ENCODE measurements at regions not wholly inside any gene's neighbourhood (a gene's known extent, or its start where the extent isn't known, plus 50 kb on each side); places are given as distances from the start of the nearest gene placed in this dataset.
"Not testable (repeated sequence)": the region's sequence is repeated elsewhere in the genome, so short reads cannot be mapped to it uniquely, and the experiment has no call there.

DNA sequence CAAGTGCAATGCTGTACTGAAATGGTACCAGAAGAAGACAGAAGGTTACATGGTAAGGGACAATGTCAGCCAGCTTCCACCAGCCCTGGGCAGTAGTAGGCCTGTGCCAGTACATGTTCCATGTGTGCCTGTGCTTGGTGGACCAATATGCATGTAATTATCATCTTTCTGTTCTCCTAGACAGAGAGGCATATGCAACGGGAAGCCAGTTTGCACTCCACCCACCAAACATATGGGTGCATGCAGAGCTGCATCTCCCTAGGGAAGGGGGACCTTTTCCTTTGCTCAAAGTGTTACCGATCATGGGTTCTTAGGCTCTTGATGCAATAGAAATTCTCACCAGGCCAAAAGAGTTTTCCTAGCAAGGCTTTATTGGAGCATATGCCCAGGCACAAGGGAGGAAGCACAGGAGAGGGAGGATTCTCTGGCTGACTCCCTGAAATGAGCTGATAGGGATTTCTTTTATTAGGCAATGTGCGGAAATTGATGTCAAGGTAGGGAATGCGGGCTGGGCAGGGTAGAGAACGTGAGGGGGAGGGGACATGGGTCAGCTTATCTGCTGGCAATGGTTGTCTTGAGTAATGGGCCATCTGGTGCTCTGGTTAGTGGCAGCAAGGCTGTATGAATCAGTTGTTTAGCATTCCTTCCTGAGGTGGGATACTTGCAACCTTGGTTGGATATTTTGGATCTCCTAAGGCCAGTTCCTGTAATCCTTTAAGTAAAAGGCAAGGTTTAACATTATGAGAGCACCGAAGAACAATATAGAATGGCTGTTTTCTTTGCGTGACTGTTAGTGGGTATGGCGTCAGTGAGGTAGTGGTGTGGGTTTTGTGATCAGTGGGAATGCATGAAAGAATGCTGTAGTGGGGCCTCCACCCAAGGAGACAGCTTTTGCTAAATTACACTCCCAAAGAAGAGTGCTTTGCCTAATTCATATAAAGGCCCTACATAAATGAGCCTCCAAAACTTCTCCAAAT is 102.5 kb downstream of the CDRT15L2 start:
- not testable (repeated sequence) for DNase-seq (ENCODE audit: low read depth)

DNA sequence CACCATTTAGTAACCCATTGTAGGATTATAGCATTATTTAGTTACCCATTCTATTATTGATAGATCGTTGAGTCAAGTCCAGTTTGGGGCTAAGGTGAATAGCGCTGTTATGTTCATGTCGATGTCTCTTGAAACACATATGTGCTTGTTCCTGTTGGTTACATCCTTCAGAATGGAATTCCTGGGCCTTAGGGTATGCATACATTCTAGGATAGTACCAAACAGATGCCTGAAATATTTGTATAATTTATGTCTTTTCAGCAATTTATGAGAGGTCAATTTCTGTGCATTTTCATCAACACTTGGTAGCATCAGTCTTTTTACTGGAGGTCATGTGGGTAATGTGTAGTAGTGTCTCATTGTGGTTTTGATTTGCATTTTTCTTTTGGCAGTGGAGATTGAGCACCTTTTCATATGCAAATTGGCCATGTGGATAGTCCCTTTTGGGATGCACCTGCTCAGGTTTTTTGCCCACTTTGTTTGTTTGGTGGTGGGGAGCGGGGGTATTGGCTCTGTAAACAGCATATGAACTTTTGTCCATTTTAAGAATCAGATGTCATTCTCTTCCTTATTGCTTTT is 104.2 kb downstream of the CDRT15L2 start:
- DNase-seq (ENCODE audit: low read depth): not testable (repeated sequence)

DNA sequence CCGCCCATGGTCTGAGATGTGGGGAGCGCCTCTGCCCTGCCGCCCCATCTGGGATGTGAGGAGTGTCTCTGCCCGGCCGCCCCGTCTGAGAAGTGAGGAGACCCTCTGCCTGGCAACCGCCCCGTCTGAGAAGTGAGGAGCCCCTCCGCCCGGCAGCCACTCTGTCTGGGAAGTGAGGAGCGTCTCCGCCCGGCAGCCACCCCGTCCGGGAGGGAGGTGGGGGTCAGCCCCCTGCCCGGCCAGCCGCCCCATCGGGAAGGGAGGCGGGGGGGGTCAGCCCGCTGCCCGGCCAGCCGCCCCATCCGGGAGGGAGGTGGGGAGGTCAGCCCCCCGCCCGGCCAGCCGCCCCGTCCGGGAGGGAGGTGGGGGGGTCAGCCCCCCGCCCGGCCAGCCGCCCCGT is 105.5 kb downstream of the CDRT15L2 start:
- DNase-seq (ENCODE audit: low read depth): not testable (repeated sequence)

DNA sequence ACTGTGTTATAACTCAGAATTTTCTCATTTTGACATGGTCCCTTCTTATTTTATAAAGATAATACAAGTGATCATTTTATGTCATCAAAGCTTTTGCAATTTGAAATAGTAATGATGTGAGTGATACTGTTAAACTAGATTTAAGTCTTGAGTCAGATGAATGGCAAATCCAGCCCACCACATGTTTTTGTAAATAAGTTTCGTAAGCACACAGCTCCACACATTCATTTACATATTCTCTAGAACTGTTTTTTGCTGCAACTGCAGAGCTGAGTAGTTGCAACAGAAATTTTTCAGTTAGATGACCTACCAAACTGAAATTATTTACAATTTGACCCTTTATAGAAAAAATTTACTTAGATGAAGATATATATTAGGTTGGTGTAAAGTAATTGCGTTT is 108.1 kb downstream of the CDRT15L2 start:
- DNase-seq (ENCODE audit: low read depth): not testable (repeated sequence)

DNA sequence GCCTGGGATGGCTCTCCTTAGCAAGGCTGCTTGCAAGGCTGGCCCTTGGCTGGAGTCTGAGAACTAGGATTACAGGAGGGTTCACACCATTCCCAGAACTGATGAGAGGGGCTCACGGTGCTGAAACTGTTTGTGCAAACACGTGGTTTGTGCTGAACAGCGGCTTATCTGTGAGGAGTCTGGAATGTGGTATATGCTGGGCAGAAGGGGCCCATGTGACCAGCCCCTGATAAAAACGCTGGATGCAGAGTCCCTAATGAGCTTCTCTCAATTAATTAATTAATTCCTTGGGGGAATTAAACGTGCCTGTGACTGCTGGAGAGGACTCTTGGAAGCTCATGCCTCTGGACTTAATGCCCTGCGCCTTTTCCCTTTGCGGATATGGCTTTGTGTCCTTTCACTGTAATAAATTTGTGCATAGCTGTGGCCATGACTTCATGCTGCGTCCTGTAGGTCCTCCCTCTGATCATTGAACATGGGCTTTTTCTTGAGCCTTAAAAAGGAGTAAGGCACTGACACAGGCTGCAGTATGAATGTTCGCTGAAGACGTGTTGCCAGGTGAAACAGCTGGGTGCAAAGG is 109.7 kb downstream of the CDRT15L2 start:
- not testable (repeated sequence) for DNase-seq (ENCODE audit: low read depth)

DNA sequence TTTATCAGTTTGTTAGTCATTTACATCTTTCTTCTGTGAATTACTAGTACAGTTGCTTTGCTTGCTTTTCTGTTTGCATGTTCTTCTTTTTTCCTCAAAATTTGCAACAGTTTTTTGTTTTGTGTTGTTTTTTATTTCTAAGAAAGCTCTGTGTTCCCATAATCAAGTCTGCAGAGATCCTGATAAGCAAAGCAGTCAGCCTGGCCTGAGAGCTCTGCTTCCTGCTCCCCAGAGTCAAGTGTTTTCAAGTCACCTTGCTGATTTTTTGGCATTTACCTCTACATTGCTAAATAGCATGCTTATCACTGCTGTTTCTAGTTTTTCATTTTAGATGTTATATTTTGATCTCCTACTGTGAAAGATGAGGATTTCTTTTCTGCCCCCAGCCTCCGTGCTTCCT is 113.2 kb downstream of the CDRT15L2 start:
- not testable (repeated sequence) for DNase-seq (ENCODE audit: low read depth)

DNA sequence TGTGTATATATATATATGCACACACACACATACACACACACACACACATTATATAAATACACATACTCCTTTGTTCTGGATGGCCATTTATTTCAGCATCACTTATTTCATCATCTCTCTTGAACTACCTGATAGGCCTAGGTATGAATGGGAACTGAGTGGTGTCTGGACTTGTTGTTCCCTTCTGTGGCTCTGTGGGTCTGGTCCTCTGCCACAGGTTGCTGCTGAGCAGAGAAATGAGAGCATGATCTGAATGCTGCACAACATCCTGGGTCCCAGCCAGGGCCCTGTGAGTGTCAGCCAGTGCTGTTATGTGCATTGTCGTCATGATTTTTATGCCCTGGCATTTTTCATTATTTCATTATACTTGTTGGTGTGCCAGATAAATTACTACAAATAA is 116.3 kb downstream of the CDRT15L2 start:
- DNase-seq (ENCODE audit: low read depth): not testable (repeated sequence)

DNA sequence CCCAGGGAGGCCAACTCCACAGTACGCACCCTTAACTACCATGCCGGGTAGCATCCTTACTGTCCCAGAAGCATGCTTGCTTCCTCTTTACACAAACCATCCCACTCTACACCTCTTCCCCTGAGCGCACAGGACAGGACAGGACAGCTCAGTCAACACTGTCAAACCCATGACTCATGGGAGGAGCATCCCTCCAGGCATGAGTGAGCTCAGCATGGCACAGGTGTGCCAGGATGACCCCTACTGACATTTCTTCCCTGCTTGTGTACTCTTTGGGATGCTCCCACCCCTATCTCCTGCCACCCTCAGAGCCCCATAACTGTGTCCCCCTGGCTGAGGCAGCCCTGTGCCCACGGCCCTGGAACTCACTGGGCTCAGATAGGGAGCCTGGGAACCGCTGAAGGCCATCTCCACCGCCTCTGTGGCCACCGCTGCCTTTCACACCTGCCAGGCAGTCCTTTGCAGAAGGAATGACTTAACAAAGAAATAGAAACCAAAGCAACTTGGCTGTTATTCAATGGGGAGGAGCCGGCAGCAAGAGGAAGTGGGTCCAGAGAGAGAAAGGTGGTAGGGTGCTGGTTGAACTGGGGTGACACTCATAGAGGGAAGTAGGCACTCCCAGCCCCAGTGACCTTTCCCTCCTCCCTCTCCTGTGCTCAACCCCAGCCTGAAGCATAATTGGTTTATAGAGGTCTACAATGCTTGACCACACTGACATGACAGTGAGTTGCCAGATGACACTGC is 119.1 kb downstream of the CDRT15L2 start:
- not testable (repeated sequence) for DNase-seq (ENCODE audit: low read depth)

DNA sequence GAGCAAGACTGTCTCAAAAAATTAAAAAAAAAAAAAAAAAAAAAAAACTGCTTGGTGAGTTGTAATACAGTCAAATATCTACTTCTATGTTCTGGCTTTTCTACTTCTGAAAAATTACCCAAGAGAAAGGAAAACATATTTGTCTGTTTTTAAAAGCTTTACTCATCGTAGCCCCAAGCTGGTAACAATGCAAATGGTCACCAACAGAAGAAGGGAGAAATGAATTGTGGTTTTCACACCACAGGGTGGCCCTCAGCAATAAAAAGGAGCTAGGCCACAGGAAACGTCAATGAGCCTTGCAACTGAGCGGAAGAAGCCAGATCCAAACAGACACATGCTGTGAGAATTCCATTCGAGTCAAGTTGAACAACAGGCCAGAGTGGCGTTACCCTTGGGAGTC is 121.0 kb downstream of the CDRT15L2 start:
- DNase-seq (ENCODE audit: low read depth): not testable (repeated sequence)

DNA sequence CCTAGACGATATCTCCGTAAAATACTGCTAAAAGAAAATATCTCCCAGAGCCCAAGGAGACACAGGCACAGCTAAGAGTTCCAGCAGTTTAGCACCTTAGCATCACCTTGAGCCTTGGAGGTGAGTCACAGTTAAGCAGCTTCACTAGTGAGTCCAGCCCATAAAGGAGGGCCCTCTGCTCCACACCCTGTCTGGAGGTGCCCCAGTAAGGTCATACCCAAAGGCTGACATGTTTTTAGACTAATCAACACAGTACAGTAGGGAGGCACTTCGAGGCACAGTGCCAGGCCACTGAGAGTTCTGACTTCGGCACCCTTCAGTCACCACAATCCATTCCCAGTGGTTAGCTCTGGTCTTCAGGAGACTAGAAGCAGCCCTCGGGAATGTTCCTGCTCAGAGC is 121.8 kb downstream of the CDRT15L2 start:
- not testable (repeated sequence) for DNase-seq (ENCODE audit: low read depth)

DNA sequence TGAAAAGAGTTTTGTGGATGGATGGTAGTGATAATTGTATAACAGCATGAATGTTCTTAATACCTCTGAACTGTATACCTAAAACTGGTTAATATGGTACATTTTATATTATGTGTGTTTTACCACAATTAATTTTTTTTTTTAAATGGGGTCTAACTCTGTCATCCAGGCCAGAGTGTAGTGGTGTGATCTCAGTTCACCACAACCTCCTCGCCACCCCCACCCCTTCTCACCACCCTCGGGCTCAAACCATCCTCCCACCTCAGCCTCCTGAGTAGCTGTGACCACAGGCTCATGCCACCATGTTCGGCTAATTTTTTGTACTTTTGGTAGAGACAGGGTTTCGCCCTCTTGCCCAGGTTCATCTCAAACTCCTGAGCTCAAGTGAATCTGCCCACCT is 123.2 kb downstream of the CDRT15L2 start:
- no peak for DNase-seq (ENCODE audit: low read depth)

DNA sequence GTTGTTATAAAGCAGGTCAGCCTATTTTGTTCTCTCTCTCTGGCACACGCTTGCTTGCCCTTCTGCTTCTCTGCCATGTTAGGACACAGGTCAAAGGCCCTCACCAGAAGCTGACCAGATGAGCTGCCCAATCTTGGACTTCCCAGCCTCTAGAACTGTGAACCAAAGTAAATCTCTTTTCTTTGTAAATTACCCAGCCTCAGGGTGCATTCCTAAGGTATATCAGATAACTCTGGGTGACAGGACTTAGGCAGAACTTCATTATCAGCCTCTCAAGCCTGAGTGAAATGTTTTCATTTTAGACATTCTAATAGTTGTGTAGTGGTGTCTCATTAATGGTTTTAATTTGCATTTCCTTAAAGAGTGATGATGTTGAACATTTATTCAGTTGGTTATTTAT is 124.3 kb downstream of the CDRT15L2 start:
- no peak for DNase-seq (ENCODE audit: low read depth)

DNA sequence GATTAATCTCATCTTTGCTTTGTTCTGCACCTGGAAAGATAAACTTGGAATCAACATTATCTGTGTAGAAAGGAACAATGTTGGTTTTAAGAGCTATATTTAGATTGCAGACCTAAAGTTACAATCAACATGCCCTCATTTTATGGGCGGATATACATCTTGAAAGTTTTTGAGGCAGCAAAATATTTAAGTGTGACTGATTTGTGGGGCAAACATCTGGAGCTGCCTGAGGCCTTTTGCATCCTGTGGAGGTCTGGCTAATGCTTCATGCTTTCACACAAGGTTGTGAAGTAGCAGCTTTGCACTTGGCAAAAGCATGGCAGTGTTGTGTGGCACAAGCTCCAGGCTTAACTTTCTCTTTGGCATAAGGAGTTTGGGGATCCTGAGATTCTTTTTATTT is 125.7 kb downstream of the CDRT15L2 start:
- not testable (repeated sequence) for DNase-seq (ENCODE audit: low read depth)

DNA sequence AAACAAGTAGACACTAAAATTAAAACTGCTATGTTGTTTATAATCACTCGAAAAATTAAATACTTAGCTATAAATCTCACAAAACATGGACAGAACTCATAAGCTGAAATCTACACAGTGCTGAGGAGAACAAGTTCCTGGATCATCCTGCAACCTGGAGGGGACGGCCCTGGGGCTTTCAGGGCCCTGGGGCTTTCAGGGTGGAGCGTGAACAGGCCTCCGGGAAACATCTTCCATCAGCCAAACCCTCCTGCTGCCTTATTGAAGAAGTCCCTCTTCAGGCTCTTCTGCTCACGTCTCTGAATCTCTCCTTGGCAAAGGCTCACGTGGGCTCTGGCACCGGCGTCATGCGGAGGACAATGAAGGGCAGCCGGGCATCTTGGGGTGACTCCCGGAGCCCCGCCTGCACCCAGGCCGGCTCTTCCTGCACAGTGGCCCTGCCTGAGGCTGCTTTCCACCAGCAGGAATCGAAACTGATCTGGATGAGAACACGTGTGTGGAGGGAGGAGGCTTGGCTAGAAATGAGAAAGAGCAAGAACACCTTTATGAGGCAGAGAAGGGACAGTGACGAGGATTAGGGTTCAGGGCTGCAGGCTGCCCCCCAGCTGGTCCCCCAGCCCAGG is 127.3 kb downstream of the CDRT15L2 start:
- DNase-seq (ENCODE audit: low read depth): no peak

DNA sequence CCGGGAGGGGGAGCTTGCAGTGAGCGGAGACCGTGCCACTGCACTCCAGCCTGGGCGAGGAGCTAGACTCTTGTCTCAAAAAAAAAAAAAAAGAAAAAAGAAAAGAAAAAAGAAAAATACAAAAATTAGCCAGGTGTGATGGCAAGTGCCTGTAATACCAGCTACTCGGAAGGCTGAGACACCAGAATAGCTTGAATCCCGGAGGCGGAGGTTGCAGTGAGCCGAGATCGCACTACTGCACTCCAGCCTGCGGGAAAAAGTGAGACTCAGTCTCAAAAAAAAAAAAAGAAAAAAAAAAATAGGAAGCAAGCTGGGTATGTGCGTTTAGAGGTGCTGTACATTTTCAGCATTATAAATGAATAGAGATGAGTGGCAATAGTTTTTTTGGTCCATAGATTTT is 129.3 kb downstream of the CDRT15L2 start:
- DNase-seq (ENCODE audit: low read depth): not testable (repeated sequence)

DNA sequence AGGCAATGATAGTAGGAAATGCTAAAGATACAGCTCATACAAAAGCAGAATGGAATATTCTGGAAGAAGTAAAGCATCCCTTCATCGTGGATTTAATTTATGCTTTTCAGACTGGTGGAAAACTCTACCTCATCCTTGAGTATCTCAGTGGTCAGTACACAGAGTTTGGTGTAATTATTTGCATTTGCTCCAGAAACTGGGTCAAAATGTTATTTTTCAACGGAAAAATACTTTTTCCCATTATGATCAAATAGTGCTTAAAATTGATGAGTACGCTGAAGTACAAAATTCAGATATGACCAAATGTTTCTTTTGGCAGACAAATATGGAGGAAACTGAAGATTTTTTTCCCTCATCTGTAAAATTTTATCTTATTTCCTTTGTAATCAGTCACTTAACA is 137.0 kb downstream of the CDRT15L2 start:
- not testable (repeated sequence) for DNase-seq (ENCODE audit: low read depth)

DNA sequence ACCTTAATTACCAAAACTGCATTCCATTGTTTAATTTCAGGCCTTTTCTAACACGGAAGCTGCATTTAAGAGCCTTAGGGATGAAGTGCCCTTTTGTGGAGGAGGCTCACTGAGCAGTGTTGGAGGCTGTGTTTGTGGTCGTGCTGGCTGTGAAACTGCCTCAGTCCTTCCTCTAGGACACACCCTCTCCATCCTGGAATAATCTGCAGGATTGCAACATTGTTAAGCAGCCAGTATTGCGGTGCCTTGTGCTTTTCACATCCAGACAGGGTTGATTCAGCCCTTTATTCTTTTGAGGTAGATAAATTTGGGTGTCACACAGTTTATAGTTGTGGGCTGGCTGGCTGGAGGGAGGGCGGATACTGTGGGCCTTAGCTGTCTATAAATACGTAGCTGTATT is 141.6 kb downstream of the CDRT15L2 start:
- DNase-seq (ENCODE audit: low read depth): no peak

DNA sequence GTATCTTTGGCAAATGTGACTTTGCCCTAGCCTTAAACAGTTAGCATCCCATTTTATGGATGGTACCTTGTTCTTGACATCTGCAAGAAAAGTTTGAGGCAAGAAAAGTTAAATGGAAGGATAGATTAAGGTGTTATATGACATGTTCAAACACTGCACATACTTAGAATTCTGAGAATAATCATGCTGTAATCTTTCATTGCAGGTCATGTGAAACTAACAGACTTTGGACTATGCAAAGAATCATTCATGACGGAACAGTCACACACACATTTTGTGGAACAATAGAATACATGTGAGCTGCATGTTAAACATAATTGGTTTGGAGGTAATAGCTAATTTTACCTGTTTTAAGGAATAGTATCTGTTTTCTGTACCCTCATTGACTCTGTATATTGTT is 144.9 kb downstream of the CDRT15L2 start:
- not testable (repeated sequence) for DNase-seq (ENCODE audit: low read depth)

DNA sequence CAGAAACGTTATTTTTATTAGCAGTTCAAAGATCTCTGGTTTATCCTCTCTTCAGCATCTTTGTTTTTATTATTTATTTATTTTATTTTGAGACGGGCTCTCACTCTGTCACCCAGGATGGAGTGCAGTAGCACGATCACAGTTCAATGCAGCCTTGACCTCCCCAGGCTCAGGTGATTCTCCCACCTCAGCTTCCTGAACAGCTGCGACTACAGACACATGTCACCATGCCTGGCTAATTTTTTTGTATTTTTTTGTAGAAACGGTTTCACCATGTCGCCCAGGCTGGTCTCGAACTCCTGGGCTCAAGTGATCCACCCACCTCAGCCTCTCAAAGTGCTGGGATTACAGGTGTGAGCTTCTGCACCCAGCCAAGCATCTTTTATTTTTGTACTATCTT is 147.7 kb downstream of the CDRT15L2 start:
- DNase-seq (ENCODE audit: low read depth): not testable (repeated sequence)

DNA sequence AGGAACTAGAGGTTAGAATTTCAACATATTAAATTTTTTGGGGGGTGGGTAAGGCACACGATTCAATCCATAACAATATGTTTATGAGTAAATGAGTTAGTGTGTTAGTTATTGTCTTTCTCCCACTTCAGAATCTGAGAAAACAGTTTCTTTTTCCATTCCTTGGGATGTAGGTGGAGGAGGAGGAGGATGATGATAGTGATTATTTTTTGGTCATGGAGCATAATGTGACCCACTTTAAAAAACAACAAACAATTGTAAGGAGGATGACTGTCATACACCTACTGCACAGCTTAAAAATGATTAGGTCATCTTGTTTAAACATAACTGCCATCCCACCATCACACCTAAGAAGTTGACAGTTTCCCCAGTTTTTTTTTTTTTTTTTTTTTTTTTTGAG is 148.7 kb downstream of the CDRT15L2 start:
- no peak for DNase-seq (ENCODE audit: low read depth)

DNA sequence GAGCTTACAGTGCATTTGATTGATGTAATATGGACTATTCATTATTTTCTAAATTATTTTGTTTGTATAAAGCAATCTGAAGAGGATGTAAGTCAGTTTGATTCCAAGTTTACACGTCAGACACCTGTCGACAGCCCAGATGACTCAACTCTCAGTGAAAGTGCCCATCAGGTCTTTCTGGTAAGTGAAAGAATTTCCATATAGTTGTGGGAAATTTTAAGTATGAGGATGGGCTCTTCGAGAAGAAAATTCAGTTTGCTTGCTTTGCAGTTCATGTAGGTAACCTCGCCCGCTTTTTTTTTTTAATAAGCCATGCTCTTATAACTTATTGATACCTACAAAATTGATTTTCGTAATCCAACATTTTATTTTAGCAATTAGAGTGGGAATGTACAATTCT is 151.6 kb downstream of the CDRT15L2 start:
- not testable (repeated sequence) for DNase-seq (ENCODE audit: low read depth)

DNA sequence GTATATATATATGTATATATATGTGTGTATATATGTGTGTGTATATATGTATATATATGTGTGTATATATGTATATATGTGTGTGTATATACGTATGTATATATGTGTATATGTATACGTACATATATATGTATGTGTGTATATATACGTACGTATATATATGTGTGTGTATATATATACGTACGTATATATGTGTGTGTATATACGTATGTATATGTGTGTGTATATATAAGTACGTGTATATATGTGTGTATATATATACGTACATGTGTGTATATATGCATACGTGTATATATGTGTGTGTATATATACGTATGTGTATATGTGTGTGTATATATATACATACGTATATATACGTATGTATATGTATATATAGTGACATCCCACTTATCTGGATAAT is 154.4 kb downstream of the CDRT15L2 start:
- DNase-seq (ENCODE audit: low read depth): no peak
